T47D (cell line): ENCODE measurements at regions not wholly inside any gene's neighbourhood (a gene's known extent, or its start where the extent isn't known, plus 50 kb on each side); places are given as distances from the start of the nearest gene placed in this dataset.

Source experiments
- DNase-seq, 2 experiments: peaks; one replicate each; pipeline versions ENCODE4 v3.0.0 to v3.0.0-alpha.2; 2011 to 2012; ENCODE audit warnings: low read depth in 1 of 2, low spot score in 1 of 2
- JUND ChIP-seq: IDR thresholded peaks from 2 replicates; pipeline ENCODE4 v1.6.1; 2012; ENCODE audit warnings: low read depth
- in situ Hi-C: cut with HindIII; loops from 2 replicates; pipeline ENCODE4 v1.10.0; 2016; ENCODE audit warnings: low sequenced_read_pairs, low pct_unique_long_range_greater_than_20kb

DNA sequence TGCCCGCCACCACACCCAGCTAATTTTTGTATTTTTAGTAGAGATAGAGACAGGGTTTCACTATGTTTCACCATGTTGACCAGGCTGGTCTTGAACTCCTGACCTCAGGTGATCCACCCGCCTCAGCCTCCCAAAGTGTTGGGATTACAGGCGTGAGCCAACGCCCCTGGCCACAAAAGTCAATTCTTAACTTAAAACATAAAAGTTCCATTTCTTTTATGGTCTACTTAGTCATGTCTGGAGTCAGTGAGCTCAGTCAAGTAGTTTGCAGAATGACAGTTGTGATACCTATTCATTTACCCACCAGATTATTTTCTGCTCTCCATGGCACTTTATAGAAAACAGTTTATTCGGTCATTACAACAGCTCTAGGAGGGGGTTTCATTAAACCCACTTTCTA is 103.1 kb upstream of the ESR1 start:
- DNase-seq = no peak
- in situ Hi-C loops = no loop called here
- no peak for TF ChIP-seq JUND

DNA sequence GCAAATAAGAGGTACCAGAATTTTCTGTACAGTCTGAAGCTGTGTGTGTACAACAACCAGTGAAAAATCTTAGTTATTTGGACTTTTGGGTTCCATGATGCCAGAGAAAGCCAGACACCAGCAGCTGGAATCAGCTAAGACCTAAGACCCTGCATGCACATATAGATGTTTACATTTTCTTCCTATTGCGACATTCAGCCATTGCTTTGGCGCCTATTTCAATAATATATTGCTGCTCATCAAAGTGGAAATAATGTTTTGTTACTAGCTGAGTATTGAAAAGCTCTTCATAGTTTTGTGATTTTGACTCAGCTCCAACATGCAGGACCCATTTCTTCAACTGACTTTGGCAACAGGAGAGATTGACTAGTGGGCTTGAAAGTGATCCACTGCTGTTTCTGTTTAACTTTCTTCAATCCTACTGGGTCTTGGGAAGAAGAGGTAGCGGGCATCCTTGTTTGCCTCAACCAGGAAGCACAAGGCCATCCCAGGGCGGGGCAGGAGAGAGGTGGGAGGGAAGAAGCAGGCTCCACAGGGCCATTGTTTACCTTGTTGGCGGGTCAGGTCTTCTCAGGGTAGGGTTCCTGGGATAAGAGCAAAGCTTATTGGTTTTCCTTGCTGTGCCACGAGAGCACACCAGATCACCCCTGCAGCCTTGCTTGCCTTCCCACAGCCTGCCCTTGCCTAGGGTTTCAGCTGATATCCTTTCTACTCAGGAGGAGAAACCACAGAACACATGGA is 101.3 kb upstream of the ESR1 start:
- TF ChIP-seq JUND = no peak
- in situ Hi-C loops = no loop called here
- DNase-seq = peak in 1 of 2 experiments; percentile 62

DNA sequence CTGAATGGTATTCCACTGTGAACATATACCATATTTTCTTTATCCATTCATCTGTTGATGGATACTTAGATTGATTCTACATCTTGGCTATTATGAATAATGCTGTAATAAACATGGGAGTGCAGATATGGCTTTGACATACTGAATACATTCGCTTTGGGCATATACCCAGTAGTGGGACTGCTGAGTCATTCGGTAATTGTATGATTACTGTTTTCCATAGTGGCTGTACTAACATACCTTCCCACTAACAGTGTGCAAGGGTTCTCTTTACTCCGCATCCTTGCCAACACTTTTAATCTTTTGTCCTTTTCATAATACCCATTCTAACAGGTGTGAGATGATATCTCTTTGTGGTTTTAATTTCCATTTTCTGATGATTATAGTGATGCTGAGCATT is 98.2 kb upstream of the ESR1 start:
- in situ Hi-C loops = no loop called here
- DNase-seq = no peak
- no peak for TF ChIP-seq JUND

GRCh38 chr6:151716526-151716932 is 91.0 kb upstream of the ESR1 start:
- DNase-seq = peak in 1 of 2 experiments; percentile 74

DNA sequence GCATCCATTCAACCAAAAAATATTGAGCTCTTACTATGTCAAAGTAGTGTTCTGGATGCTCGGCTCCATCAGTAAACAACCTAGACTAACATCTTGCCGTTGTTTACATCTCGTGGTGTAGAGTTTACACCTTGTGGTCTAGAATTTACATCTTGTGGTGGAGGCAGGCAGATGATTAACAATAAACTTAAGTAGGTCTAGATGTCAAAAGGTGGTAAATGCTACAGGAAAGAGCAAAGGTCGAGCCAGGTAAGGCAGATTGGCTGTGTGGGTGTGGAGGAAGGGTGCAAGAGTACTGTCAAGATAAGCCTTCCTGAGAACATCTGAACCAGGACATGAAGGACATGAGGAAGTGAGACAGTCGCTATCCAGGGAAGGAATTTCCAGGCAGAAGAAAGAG is 88.4 kb upstream of the ESR1 start:
- no peak for TF ChIP-seq JUND
- in situ Hi-C loops = no loop called here
- no peak for DNase-seq

More at GRCh38 chr6:151716526-151716932, 91.0 kb upstream of the ESR1 start:
- in situ Hi-C loops = no loop called here
- no peak for TF ChIP-seq JUND

GRCh38 chr6:151721146-151721545 is 86.3 kb upstream of the ESR1 start:
- no peak for TF ChIP-seq JUND
- DNase-seq = no peak
- in situ Hi-C loops = no loop called here

GRCh38 chr6:151721671-151722070 is 85.8 kb upstream of the ESR1 start:
- no peak for DNase-seq
- in situ Hi-C loops = no loop called here
- no peak for TF ChIP-seq JUND

- TF ChIP-seq JUND = no peak
- in situ Hi-C loops = no loop called here
- DNase-seq = no peak
These were observed 85.1 kb upstream of the ESR1 start for GRCh38 chr6:151722342-151722741.

DNA sequence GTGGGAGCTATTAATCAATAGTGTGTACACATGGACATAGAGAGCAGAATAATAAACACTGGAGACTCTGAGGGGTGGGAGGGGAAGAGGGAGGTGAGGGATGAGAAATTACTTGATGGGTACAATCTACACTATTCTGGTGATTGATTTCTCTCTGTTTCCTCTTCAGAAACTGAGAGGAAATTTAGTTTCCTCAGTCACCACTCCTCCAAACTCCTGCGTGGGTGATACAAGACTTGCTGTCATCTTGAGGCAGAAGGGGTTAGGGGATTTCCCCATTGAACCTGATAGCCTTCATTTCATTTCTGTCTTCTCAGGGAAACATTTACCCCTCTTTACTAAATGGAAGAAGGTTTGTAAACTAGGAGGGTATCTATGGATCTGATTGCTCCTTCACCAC is 84.3 kb upstream of the ESR1 start:
- no peak for DNase-seq
- in situ Hi-C loops = no loop called here
- no peak for TF ChIP-seq JUND

DNA sequence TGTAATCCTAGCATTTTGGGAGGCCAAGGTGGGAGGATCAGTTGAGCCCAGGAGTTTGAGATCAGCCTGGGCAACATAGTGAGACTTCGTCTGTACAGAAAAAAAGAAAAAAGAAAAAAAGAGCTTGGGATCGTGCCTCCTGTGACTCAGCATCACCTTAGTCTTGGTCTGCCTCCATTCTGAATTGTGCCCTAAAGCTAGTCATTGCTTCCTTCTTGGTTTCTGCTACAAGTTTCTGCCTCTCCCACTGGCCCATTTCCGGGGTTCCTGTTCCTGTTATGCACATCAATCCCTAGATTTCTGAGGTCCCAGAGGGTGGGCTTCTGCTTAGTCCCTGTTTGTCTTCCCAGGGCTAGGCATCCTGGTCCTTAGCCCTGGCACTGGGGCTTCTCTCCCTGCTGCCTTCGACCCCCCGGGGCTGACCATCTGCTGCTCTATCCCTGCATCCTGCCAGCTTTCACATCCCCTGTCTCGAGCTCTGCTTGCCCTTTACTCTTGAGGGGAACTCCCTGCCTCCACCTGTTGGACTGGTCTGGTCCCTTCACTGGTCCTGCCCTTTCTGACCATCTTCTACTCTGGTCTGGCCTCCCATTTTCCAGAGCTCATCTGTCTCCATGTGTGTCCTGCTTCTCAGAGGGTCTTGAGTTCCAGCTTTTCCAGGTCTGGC is 77.5 kb upstream of the ESR1 start:
- no peak for DNase-seq
- TF ChIP-seq JUND = no peak
- in situ Hi-C loops = no loop called here

DNA sequence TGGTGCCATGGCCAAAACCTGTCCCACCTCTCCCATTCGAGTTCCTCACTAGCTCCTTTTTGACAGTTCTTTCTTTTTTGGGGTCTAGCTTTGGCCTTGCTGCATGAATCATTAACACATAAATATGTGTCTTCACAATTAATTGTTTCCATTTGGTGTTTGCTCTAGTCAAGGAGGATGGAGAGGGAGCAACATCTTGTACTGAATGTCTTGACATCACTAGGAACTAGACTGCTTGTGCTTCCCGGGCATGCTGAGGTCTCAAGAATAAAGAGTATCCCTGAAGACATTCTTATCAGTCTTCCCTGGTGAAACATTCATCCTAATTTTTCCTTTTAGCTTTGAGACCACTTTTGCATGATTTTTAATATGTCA is 77.0 kb upstream of the ESR1 start:
- TF ChIP-seq JUND = no peak
- no peak for DNase-seq
- in situ Hi-C loops = no loop called here

GRCh38 chr6:151731313-151731712 is 76.2 kb upstream of the ESR1 start:
- no peak for DNase-seq
- TF ChIP-seq JUND = no peak
- in situ Hi-C loops = no loop called here

DNA sequence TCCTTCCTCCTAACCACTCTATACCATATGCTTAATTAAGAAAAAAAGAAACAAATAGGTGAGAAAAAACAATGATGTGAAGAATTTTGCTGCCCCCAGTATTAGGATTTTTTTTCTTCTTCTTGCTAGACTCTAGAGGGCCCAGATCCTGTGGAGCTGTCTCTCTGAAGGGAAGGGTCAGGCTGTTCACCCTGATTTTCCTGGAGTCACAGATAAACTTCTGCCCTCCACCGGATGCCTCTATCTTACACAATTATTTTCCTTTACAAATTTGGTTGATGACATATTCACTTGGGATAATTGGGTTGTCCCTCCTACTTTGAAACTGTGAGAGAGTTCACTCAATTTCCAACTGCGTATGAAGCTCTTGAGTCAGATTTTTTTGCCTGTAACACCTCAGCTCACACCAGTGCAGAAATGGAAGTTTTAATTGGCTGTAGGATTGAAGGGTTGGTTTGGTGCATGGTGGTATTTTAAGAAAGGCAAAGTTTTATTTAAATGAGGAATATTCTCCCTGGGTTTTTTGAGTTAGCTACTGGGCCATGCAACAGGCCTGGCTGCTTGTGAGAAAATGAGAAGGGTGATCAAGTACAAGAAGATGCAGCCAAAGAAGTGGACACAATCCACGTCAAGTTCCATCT is 73.7 kb upstream of the ESR1 start:
- DNase-seq = no peak
- in situ Hi-C loops = no loop called here
- TF ChIP-seq JUND = no peak
